ENCODE measurements at regions not wholly inside any gene's neighbourhood (a gene's known extent, or its start where the extent isn't known, plus 50 kb on each side); places are given as distances from the start of the nearest gene placed in this dataset.
"Not testable (repeated sequence)": the region's sequence is repeated elsewhere in the genome, so short reads cannot be mapped to it uniquely, and the experiment has no call there.

DNA sequence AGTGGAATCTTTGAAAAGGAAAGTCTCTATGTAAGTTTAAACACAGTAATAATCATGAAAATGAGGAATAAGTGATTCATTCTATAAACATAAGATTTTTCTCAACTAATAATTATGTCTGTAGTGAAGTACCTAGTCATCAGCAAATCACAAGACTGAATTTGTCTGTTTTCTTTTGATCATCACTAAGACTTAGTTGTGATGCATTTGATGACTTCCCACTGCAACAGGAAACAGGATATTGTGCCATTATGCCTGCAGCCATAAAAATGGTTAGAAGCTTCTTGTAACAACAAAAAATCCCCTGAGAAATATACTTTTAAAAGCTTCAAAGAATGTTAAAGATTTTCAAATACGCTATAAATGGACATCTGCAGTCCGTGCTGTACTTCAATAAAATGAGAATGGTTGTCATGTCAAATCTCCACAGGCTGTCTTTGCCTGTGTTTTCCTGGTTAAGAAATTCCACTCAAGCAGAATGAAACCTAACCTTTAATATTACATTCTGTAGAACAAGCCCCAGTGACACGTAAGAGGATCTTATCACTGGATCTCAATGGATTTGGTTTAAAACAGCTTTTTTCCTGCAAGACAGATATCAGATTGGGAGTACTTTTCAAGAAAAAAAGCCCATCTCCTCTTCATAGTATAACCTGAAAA is 1262.3 kb upstream of the PHF14 start:
- no peak for DNase-seq (ENCODE audit: low read depth in 3 of 3)

DNA sequence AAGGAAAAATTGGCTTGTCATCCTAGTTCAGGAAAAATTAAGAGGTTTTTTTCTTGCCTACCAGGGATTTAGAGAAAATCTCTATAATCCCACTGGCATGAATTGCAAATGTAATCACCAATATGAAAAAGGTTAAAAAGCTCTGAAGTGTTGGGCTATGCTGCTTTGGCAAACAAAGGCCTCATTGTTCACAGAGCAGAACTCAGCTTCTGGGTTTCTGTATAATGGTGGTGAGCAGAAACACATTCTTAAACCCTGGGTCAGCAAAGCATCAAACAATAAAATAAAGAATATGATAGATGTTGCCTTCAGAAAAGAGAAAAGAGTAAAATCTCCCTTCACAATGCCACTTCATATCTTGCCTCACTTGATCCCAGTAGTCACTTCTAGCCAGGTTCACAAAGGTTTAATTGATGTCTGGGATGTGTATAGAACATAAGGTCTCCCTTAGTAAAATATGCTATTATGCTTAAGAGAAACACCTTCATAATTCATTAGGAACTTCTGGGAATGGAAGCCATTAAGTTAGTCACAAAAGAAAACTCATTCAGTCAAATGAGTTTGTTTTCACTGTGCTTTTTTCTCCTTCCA is 1255.5 kb upstream of the PHF14 start:
- DNase-seq (ENCODE audit: low read depth in 3 of 3), result no peak

DNA sequence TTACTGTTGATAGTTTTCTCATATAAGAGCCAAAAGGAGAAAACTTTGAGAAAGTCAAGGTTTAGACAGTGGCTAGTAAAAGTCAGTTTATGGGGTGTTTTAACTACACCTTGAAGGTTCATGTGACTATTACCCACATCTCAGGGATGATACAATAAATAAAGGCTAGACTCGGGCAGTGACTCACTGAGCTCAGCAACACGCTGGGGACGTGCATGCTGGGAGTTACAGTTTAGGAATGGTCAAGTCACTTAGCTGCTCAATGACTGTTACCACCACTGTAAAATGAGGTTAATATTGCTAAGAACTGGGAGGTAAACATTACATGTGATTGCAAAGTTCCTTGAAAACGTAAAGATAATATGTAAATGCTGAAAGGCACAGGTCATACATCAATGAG is 1254.4 kb upstream of the PHF14 start:
- no peak for DNase-seq (ENCODE audit: low read depth in 3 of 3)

DNA sequence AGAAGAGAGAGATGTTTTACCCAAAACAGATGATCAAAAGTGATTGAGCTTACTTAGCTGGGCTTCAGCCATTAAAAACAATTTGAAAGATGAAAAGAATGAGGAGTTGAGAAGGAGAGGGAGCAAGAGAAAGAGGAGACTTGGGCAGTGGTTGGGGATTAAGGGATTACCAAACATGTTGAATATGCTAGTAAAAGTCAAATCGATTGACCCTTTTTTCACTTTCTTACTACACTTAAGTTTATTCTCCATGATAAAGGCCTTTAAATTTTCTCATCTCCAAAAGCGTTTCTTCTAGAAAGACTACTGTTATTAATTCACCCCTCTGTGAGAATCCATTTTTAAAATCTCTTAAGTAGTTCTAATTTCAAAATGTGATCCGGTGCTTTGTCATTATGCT is 1254.0 kb upstream of the PHF14 start:
- no peak for DNase-seq (ENCODE audit: low read depth in 3 of 3)

DNA sequence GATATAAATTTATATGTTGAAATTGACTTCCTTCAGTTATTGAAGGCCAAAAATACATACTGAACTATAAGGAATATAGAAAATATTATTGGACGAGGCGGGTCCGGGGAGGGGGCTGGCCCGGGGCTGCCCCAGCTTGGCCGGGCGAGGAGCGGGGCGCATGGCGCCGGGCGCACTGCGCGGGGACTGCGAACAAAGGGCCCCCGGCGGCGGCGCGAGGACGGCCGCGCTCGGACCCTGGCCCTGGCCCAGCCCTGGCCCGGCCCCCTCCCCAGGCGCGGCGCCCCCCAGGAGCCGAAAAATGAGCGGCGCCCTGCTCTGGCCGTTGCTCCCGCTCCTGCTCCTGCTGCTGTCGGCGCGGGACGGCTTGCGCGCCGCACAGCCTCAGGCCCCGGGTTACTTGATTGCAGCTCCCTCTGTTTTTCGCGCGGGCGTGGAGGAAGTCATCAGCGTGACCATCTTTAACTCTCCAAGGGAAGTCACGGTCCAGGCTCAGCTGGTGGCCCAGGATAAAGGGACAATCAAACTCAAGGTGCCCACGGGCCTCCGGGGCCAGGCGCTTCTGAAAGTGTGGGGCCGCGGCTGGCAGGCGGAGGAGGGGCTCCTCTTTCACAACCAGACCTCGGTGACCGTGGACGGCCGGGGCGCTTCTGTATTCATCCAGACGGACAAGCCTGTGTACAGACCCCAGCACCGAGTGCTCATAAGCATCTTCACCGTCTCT is 1247.6 kb upstream of the PHF14 start:
- not testable (repeated sequence) for DNase-seq (ENCODE audit: low read depth in 3 of 3)

DNA sequence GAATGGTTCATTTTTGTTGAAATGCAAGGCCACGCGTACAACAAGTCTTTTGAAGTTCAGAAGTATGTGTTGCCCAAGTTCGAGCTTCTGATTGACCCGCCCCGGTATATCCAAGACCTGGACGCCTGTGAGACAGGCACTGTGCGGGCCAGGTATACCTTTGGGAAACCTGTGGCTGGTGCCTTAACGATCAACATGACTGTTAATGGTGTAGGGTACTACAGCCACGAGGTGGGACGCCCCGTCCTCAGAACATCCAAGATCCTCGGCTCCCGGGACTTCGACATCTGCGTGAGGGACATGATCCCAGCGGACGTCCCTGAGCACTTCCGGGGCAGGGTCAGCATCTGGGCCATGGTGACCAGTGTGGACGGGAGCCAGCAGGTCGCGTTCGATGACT is 1246.9 kb upstream of the PHF14 start:
- DNase-seq (ENCODE audit: low read depth in 3 of 3), result not testable (repeated sequence)

DNA sequence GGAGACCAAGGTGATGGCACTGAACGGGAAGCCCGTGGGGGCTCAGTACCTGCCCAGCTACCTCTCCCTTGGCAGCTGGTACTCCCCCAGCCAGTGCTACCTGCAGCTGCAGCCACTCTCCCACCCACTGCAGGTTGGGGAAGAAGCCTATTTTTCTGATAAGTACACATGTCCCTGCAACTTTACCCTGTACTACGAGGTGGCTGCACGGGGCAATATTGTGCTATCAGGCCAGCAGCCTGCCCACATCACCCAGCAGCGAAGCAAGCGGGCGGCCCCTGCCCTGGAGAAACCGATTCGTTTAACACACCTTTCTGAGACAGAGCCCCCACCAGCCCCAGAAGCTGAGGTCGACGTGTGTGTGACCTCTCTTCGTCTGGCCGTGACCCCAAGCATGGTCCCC is 1246.2 kb upstream of the PHF14 start:
- DNase-seq (ENCODE audit: low read depth in 3 of 3), result not testable (repeated sequence)

DNA sequence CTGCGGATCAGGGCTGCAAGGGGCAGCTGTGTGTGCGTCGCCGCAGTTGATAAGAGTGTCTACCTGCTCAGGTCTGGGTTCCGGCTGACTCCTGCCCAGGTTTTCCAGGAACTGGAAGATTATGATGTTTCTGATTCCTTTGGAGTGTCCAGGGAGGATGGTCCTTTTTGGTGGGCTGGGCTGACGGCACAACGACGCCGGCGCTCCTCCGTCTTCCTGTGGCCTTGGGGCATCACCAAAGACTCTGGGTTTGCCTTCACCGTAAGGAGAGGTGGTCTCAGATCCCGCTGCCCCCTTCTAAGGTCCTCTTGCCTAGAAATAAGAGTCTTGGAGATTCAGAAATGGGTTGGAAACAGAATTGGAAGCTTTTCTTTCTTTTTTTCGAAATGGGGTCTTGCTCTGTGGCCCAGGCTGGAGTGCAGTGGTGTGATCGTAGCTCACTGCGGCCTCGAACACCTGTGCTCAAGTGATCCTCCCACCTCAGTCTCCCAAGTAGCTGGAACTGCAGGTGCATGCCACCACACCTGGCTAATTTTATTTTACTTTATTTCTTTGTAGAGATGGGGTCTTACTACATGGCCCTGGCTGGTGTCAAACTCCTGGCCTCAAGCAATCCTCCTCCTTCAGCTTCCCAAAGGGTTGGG is 1245.5 kb upstream of the PHF14 start:
- not testable (repeated sequence) for DNase-seq (ENCODE audit: low read depth in 3 of 3)

DNA sequence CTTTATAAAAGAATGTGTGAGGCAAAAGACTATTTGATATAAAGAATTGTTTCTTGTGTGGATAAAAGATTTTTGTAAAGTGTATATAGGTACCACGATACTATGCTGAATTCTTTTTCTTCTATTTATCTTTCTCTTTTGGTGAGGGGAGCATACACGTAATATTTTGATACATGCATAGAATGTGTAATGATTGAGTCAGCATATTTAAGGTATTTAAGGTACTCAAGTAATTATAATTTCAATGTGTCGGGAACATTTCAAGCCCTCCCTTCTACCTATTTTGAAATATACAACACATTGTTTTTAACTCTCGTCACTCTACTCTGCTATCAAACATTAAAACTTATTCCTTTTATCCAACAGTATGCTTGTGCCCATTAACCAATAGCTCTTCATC is 1221.6 kb upstream of the PHF14 start:
- DNase-seq (ENCODE audit: low read depth in 3 of 3), result no peak

DNA sequence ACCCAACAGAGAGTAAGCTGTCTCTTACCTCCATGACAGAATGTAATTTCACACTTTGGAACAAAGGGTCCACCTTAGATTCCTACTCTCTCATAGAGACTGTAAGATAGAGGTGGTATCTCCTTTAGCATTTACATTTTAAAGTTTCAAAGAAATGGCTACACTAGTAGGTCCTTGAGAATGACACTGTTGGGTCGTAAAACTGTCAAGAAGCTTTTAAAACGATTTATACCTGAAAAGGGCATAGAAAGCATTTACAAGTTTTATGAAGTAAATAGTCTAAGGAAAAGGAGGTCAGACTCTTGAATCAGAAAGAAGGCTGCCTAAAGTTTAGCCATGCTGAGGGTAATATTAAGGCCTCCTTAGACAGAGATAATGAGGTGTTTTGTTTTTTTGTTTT is 1212.4 kb upstream of the PHF14 start:
- no peak for DNase-seq (ENCODE audit: low read depth in 3 of 3)

DNA sequence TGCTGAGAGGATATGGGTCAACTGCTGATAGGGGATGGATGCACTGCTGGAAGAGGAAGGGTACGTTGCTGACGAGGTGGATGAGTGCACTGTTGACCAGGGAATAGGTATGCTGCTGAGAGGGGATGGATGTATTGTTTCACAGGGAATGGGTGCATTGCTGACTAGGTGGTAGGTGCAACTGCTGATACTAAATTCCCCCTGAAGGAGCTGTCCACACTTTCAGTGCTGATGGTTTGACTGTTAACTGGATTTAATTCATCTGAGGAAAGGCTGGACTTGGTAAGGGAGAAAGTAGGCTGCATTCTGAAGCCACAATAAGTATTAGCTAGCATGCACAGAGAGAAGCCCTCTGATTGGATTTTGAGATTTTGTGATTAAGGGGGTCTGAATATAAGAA is 1196.8 kb upstream of the PHF14 start:
- no peak for DNase-seq (ENCODE audit: low read depth in 3 of 3)

DNA sequence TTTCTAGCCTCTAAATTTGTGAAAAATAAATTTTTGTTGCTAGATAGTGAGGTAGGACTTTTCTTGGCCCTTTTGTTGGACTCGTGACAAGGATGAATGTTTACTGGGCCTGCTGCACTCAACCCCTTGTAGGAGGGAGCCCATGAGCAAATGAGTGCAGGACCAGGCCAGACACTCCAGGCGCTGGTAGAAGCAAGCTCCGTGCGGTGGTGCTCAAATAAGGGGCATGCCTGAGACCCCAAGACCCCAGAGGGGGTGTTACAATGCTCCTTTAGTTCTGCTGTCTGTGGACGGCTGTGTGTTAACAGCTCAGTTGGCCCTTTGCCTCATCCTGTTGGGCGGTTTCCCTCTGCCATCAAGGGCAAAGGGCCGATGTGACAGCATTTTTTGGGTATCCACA is 1195.3 kb upstream of the PHF14 start:
- no peak for DNase-seq (ENCODE audit: low read depth in 3 of 3)

DNA sequence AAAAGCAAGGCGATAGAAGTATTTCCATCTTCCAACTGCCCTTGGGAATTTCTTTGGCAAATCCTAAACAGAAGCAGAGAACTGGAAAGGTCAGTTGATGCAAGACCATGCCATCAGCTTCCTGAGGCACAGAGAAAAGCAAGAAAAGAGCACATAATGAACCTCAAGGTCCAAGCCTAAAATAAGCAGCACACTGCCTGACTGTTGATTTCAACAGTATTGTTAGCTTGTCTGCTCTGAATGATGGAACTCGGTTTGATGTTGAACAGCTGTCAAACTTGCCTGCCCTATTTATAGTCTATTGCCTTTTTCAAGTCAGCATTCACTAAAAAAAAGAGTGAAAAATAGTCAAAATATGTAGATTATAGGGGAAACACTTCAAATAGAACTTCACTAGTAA is 1192.0 kb upstream of the PHF14 start:
- DNase-seq (ENCODE audit: low read depth in 3 of 3), result no peak

DNA sequence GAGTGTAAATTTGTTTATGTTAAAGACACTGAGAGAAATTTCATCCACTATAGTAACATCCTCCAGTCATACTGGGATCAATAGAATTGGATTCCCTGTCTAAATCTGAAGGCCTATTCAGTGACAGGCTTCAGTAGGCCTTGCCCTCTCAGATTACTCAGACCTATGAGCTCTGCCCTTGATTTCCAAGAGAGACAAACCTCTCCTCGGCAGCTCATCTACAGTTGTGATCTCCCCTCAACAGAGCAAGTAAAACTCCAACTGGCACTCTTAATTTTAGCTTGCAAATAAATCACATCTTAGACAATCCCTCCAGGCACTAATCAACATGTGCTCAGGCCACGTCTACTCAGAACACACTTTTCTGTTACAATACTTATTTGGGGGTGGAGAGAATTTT is 1191.4 kb upstream of the PHF14 start:
- no peak for DNase-seq (ENCODE audit: low read depth in 3 of 3)

DNA sequence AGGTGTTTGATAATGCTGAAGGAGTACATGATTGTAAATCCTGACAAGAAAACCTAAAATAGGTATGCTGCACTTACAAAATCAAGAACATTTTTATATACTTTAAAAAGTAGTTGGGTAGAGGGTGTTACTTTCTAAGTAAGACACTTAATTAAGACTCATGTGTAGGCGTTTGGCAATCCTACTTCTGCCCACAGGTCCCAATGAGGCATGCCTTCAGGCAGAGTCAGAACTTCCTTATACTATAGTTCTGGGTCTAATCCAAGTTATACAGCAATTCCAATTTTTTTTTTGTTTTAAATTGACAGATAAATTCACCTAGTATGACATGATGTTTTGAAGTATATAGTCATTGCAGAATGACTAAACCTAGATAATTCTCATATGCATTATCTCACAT is 1188.5 kb upstream of the PHF14 start:
- DNase-seq (ENCODE audit: low read depth in 3 of 3), result no peak

DNA sequence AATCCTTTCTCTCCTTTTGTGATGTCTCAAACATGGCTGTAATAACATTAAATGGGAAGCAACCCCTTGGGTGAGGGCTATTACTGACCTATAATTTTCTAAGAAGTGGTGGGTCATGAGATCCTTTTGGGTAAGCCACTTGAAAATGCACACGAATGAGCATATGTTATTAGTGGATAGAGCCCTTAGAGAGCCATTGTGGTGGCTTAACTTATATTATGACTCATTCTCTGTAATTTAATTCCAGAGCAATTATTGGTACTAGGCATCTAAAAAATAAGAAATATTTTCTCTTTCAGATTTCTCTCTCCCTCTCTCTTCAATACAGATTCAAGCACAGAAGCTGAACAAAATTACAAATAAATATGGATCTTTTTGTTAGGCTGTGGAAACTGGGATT is 1177.4 kb upstream of the PHF14 start:
- DNase-seq (ENCODE audit: low read depth in 3 of 3), result no peak

DNA sequence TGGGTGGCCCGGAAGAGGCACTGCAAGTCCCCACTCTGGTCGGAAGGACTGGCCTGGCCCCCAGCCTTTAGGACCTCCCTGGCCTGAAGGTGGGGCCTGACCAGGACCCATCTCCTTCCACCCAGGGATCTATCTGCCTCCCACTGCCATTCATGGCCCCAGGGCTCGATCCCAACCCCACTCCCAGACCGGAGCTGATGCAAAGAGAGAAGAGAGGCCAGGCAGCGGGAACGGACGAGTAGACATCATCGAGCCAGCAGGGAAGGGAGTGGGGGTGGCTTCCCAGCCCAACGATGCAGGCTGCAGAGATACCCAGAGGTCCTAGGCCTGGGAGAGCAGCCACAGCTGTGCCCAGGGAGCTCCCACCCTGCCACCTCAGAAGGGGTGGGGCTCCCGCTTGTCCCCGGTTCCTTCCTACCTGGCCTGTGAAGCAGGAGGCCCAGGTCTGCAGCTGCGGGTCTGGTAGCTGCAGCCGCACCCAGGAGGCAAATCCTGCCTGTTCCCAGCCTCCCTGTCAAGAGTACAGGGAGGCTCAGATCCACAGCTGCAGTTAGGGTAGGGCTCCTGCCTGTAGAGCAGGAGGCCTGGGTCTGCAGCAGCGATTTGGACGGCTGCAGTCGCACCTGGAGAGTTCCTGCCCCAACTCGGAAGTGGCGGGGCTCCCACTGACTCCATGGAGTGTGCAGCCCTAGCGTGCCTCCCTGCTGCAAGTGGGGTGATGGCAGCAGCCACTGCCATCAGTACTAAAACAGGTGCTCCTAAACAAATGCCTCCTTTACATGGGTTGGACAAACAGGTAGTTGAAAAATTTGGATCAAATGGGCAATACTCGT is 1151.0 kb upstream of the PHF14 start:
- DNase-seq (ENCODE audit: low read depth in 3 of 3), result no peak

DNA sequence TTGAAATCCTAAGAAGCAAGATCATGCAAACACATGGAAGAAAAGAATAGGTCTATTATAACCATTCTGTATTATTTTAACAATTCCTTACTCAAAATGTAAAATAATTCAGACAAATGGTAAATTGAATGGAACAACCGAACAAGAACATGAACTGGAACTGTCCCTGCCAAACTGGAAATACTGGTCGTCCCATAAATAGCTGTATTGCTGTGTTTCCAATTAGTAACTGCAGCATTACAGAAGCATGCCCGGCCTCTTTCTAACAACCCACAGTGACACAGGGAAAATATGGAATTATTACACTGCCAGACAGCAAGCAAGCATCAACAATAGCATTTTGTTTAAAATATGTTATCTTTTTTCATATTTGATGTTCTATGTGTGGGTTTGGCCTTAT is 1138.5 kb upstream of the PHF14 start:
- no peak for DNase-seq (ENCODE audit: low read depth in 3 of 3)

DNA sequence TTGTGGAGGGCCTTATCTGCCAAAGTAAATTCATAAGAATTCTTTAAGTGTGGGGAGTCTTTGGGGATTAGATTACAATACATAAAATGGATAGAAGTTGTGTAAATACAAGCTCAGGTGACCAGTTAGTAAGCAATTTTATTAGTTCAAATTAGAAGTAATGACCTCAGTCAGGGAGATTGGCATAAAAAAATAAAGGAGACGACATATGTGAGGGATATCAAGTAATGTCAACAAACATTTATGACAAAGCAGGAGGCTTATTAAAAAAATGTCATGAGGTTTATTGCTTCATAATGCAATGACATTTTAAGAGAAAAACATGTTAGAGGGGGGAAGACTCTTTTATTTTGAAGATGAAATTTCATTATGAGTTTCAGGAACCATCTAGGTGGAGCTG is 1137.0 kb upstream of the PHF14 start:
- DNase-seq (ENCODE audit: low read depth in 3 of 3), result no peak

DNA sequence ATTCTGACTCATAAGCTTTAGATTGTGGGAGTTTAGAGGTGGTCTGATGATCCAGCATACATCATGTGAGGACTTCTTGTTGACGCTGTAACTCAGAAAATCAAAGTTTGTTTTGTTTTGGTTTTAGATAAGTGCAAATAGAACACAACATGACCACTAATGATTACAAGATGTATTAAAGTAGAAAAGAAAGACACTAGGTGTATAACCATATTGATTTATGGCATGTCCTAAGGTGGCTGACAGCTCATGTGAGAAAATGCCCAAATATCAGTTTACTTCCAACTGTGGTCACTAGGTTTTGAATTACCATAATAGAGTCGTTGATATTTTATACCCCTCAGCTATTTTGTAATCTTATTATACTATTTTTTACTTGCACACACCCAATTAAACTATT is 1131.4 kb upstream of the PHF14 start:
- DNase-seq (ENCODE audit: low read depth in 3 of 3), result no peak

DNA sequence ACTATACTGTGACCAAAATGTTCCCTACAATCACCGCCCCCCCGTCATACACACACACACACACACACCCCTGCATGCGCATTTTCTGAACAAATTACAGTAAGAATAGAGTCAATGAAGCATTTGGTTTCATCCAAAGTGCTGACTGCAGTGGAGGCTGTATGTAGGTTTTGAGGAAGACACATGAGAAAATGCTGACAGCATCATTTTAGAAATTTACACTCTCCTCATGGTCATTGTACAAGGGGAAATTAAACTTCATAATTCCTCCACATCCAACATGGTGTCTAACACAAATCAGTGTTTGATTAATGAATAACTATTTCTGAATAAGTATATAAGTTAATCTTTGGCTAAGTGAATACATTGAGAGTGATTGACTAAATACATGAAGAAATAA is 1126.8 kb upstream of the PHF14 start:
- DNase-seq (ENCODE audit: low read depth in 3 of 3), result no peak

DNA sequence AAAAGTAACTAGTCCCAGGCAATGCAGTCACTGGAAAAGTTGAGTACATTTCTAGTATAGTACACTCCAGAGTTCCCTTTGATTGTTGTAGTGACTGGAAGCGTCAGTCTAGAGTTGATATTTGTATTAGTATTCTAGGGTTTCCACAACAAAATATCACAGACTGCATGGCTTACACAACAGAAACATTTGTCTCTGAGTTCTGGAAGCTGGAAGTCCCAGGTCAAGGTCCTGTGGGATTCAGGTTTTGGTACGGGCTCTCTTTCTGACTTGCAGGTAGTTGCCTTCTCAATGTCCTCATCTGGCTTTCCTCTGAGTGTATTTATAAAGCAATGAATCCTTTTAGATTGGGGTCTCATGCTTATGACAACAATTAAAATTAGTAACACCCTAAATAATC is 1119.1 kb upstream of the PHF14 start:
- no peak for DNase-seq (ENCODE audit: low read depth in 3 of 3)
